ENCODE measurements at regions not wholly inside any gene's neighbourhood (a gene's known extent, or its start where the extent isn't known, plus 50 kb on each side); places are given as distances from the start of the nearest gene placed in this dataset.

DNA sequence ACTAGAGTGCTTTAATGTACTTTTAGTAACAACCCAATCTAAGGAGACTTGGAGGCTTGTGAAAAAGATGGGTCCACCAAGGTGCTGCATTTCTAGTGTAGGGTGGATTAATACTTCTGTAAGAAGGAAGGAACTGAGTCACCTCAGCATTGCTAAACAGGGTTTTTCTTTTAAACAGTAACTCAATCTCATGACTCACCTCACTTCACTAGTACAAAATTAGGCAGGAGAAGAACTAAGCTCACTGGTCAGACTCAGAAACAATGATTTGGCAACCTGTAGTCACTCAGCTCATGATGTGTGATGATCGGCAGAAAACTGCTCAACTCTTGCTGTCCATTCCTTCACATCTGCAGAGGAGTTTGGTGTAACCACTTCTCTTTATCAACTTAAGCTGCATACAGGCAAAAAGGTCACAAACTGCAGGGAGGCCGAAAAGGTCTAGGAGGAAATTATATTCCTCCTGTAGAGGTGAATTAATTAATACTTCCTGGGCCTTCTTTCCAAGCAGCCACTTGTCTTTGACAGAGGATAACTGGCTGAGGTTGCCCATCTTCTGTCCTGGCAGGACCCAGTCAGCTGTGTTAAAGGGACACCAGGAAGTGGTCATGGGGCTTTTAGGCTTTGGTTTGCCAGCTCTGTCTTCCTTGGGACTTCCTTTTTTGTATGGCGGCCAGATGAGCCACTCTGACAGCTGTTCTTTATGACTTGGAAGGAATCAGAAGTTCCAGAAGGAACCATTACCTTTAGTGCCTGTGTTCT is 466.9 kb downstream of the FUT8 start:
- no peak for DNase-seq

DNA sequence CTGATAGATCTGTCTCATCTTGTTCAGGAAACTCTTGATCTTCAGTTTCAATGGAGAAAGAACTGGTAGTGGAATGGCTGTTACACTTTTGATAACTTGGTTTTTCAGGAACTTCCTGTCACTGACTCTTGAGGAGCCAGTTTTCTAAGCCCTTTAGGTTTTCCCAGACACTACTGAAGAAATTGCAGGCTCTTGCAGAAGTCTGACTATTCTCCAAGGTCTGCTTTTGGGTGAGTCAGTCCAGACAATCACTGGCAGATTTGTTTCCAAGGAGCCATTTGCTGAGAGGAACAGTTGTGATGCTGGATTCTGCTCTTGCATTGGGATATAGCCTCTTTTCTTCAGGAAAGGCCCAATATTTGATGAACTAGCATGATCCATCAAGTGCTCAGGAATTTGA is 468.0 kb downstream of the FUT8 start:
- no peak for DNase-seq

DNA sequence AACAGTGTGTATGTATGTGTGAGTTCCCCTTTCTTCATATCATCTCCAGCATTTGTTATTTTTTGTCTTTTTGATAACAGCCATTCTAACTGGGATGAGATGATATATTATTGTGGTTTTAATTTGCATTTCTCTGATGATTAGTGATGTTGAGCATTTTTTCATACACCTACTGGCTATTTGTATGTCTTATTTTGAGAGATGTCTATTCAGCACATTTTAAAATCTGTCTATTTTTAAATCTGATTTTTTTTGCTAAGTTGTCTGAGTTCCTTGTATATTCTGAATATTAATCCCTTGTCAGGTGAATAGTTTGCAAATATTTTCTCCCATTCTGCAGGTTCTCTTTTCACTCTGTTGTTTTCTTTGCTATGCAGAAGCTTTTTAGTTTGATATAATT is 469.1 kb downstream of the FUT8 start:
- DNase-seq, result no peak

DNA sequence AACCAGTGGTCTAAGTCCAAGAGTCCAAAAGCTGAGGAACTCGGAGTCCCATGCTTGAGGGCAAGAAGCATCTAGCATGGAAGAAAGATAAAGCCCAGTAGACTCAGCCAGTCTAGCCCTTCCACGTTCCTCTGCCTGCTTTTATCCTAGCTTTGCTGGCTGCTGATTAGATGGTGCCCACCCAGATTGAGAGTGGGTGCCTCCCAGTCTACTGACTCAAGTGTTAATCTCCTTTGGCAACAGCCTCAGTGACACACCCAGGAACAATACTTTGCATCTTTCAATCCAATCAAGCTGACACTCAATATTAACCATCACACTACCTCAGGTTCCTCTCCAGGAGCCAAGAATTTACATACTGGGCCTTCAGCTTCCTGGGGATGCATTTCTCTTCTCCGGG is 476.1 kb downstream of the FUT8 start:
- no peak for DNase-seq

DNA sequence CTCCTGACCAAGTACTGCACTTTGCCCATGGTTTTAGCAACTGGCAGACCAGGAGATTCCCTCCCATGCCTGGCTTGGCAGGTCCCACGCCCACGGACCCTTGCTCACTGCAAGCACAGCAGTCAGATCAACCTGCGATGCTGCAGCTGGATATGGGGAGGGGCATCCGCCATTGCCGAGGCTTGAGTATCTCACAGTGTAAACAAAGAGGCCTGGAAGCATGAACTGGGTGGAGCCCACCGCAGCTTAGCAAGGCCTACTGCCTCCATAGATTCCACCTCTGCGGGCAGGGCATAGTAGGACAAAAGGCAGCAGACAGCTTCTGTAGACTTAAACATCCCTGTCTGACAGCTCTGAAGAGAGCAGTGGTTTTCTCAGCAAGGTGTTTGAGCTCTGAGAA is 479.8 kb downstream of the FUT8 start:
- no peak for DNase-seq

DNA sequence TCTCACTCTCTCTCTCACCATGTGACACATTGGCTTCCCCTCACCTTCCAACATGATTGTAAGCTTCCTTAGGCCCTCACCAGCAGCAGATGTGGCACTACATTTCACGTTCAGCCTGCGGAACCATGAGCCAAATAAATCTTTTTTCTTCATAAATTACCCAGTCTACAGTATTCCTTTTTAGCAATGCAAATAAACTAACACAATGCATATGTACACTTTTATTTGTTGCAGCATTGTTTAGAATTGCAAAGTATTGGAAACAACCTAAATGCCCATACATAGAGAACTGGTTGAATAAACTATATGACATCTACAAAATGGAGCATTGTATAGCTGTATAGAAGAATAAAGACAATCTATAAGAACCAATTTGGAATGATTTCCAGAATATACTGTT is 487.6 kb downstream of the FUT8 start:
- no peak for DNase-seq

DNA sequence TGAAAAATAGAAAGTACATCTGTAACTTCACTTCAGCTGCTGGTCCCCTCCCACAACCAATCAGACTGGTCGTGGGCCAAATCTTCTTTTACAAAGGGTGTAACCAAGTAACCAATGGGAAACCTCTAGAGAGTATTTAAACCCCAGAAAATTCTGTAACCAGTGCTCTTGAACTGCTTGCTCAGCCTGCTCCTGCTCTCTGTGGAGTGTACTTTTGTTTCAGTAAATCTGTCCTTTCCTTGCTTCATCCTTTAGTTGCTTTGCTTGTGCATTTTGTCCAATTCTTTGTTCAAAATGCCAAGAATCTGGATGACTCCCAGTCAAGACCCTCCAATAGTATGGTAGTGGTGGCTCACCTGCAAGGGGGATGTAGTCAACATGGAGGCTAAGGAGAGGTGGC is 489.1 kb downstream of the FUT8 start:
- no peak for DNase-seq

DNA sequence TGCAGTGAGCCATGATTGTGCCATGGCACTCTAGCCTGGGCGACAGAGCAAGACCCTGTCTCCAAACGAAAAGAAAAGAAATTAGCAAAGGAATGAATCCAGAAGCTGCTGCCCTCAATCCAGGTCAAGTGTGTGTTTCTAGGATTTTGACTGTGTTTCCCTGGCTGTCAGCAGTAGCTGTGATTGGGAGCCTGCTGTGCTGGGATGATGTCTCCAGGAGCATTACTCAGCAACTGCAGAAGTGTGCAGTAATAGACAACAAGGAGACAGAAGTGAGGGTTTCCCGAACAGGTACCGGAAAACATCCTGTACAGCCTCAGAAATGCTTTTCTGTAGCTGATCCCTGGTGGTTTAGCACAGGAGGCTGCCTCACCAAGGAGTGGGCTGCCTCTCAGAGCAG is 492.5 kb downstream of the FUT8 start:
- no peak for DNase-seq

DNA sequence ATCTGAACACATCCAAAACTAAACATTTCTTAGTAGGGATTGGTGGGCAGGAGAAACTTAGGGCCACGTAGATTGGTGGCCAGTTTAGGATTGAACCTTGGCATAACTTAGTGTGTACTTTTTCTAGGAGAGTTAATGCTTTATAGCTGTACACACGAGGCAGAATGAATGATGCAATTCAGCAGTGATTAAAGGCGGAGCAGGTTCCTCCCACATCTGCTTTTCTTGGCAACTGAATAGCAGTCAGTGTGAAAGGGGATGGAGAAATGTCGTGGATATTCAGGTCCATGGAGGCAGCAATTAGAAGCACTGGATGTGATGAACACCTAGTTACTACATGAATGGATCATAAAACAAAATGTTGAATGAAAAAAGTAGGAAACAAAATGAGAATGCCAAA is 493.8 kb downstream of the FUT8 start:
- DNase-seq, result no peak

DNA sequence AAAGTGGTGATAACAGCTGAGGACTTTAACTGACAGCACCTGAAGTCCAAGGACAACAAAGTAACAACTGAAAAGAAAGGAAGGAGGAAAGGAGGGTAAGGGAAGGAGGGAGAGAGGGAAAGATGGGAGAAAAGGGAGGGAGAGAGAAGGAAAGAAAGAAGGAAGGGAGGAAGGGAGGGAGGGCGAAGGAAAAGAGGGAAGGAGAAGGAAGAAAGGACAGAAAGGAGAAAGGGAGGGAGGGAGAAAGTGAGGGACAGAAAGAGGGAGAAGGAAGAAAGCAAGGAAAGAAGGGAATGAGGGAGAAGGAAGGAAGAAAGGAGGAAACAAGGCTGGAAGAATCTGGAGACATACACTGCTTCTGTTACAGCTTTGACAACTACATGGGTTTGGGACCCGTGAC is 494.4 kb downstream of the FUT8 start:
- DNase-seq, result no peak

DNA sequence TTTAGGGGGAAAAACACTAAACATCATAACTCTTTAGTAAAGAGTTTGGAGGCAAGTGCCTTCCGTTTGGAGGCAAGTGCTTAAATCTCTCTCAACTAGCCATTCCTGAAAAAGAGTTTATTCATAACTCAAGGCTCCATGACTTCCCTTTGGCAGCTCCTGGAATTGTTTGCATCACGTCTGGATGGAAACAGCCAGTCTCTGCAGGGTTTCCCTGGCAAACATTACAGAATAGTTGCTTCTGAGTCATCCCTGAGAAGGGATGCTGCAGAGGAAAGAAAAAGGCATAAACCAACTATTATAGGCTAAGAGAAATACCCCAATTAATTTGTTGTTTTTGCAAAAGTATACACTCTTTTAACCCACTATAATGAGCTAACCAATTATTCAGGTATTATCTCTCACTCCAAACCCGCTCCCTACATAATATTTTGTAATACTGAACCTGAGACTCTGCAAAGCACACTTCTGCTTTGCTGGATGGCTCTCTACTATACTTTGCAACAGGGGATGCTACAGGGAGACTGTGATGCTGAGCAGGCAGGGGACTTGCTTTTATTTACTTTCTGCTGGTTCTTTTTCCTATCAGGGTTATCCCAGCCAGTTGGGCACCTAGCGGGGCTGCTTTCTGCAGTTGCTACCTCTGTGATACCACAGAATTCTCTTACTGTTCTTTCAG is 497.7 kb downstream of the FUT8 start:
- no peak for DNase-seq

DNA sequence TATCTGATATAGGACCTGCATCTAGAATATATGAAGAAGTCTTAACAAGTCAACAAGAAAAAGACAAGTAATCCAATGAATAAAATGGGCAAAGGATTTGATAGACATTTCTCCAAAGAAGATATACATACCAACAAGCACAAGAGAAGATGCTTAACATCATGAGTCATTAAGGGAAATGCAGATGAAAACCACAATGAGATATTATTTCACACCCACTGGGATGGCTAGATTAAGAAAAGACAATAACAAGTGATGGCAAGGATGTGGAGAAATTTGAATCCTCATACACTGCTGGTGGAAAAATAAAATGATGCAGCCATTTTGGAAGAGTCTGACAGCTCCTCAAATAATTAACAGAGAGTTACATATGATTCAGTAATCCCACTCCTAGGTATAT is 502.6 kb downstream of the FUT8 start:
- DNase-seq, result peak in 1 of 2 donors; percentile 17

DNA sequence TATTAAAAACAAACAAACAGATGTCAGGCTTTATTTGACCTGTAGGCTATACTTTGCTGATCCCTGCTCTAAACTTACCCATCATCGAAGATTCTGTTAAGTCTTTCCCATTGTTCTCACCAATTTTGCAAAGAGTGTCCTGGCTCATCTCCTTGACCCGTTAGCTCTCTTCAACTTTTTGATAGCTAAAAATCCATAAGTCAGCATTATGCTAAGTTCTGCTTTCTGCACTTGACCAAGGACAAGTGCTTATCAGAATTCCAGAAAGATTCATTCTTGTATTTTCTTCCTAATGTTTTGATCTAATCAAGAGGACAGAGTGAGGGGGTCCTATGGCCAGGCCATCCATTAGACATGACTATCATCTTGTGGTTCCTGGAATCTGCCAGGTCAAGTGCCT is 503.5 kb downstream of the FUT8 start:
- no peak for DNase-seq

DNA sequence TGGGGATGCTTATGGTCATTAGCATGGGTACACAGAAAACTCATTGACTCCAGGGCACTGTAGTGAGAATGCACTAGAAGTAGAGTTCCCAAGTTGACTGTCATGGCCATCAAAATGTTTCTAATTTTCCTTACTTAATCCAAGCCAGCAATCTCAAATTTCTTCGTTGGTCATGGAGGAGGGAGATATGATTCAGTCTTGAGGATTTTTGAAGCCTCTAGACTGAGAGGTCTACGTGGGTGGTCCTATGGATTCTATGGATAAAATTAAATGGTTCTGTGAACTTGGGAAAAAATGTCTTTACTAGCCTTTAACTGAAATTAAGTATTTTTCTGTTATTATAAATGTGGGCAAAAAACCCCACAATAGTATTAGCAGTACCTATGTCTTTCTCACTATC is 508.5 kb downstream of the FUT8 start:
- no peak for DNase-seq

DNA sequence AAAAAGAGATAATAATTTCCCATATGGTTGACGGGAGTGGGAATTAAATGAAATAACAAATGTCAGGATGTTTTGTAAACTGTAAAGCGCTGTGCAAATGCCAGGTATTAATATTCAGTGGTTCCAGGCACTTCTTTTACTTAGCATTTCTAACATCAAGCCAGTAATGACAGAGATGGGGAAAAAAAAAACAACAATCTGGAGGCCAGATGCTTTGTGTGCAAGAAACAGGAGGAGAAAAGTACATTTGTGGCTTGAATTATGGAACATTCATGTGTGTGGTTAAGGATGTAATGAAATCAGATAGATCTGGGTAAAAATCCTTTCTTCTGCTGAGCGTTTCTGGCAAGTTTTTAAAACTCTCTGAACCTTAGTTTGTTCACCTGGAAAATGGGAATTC is 509.6 kb downstream of the FUT8 start:
- DNase-seq, result no peak

DNA sequence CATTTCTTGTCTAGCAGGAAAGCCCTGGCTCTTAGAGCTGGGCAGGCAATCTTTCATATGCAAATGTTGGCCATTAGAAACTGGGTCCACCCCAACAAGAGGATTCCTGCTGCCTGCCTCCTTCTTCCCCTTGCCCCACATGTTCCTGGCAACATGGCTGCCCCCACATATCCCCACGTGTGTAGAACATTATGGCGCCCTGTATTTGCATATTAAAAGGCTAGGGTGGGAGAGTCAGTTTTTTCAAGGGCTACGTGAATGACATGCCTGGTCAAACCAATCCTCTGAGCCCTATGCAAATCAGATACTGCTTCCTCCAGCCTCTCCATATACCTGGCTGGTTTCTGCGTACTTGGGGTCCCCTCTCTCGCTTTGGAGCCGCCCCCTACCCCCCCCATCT is 514.0 kb downstream of the FUT8 start:
- no peak for DNase-seq

DNA sequence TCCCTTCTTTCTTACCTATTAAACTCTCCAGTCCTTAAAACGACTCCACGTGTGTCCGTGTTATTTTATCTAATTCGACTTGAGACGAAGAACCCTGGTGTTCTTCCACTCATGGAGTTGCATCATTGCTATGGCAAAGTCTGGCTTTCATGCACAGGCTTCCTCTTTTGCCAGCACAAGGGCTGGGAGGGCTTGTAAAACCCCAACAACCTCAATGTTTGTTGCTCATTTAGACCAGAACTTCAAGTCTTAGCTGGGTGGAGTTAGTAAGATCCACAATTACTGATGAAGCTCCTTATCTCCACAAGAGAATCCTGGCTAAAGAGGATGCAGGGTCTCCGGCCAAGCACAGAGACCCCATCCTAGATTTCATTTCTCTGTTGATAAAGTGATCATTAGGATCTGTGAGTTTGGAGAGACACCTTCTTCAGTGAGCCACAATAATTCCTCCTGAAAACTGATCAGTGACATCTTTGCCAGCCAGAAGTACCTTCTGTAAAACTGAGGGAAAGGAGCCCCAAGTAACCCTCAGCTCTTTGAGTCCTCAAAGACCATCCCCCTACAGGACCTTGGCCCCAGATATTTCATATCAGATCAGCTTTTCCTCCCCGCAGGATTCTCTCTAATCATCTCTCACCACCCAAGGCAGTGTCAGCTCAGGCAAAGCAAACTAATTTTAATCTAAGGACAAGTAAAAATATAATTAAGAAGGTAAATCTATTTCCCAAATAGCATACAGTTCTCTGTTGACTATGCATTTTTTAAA is 514.6 kb downstream of the FUT8 start:
- peak in 1 of 2 donors; percentile 23 for DNase-seq

DNA sequence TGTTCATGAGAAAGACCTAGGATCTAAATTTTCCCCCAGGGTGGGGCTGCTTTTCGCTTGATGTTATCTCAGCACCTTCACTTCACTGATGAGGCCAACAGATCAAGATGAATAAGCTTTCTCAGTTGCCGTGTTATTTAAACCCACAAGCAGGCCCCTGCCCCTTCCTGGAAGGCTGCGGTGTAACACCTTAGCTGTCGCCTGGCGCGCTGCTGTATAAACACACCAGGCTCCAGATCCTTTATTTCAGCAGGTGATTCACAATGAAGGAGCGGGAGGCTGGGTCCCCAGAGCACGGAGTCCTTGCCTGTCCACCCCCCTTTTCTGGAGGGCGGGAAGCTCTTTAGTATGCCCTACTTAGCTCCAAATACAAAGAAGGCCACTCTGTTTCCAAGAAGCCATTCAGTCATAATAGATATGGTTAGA is 515.4 kb downstream of the FUT8 start:
- peak; percentile 84 to 86 for DNase-seq

DNA sequence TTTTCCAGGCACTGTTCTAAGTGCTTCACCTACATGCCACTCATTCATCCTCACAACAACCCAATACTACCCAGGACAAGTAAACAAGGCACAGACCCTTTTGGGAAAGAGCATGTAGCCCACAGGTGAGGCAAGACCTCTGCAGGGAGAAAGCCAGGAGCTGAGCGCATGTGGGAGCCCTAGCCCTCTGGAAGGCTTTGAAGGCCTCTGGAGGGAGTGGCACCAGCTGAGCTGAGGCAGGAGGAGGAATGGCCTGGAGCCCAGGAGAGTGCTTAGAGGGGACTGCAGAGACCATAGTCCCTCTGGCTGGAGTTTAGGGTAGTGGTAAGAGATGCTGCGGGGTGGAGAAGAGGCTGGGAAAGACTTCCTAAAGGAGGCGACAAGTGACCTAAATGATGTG is 516.5 kb downstream of the FUT8 start:
- no peak for DNase-seq

DNA sequence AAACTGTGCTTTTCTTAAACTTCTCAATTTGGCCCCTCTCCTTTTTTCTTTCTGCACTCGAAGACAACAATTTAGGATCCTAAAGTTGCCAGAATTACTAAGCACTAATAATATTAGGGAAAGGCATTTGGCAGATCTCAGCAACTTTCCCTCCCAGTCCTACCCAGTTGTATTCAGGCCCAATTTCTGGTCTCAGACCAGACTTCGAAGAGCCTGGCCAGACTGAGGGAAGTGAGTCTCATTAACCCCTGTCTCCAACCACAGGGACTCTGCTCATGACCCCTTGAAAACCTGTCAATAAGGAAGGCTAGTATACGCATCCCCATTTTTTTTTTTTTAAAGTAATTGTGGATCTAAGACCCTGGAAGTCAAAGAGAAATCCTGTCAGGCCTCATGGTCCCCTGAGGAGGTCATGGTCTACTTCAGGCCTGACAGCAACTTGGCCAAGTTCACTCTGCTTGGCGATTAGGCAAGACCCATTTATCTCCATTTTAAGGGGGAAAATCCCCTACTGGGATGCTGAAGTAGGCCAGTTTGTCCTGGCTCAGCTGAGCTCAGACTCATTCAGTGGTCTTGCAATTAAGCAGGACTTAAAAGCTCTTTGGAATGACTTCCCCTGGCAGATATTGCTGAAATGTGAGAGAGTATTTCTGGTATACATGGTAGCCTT is 521.0 kb downstream of the FUT8 start:
- no peak for DNase-seq

DNA sequence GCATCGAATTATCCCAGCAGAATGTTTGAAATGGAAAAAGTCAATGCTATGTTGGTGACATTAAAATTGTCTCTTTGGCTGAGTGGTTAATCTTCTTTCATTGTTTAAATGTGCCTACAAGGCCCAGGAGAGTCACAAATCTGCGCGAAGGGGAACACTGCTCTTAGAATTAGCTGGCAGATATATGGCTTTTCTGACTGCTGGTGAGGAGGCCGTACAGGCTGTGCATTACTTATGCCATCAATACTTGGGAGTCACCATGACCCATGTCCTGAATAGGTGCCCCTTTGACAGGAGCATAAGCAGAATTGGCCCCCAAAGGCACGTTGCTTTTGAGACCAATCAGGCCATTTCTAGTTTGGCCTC is 521.5 kb downstream of the FUT8 start:
- DNase-seq, result no peak

DNA sequence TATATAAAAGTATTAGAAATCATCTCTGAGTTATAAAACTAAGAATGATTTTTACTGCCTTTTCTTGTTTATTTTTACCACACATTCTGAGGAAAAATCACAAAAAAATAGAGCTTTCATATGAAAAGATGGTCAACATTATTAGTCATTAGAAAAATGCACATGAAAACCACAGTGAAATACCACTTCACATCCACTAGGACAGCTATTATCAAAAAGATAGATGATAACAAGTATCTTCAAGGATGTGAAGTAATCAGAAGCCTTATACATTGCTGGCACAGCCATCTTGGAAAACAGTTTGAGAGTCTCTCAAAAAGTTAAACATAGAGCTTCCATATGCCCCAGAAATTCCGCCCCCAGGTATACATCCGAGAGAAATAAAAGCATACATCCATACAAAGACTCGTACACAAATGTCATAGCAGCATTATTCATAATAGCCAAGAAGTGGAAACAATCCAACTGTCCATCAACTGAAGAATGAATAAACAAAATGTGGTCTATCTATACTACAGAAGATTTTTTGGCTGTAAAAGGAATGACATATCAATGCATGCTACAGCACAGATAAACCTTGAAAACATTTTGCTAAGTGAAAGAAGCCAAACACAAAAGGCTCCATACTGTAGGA is 523.9 kb downstream of the FUT8 start:
- no peak for DNase-seq

Data from CD4-positive, alpha-beta T cell treated with Interferon alpha-2 for 1 hour (primary cell).